Keratinocyte (primary cell): ENCODE measurements at regions not wholly inside any gene's neighbourhood (a gene's known extent, or its start where the extent isn't known, plus 50 kb on each side); places are given as distances from the start of the nearest gene placed in this dataset.

Experiments used
- EZH2 ChIP-seq: IDR thresholded peaks from one replicate; pipeline ENCODE4 v1.6.1; 2012; ENCODE audit warnings: inconsistent platforms, mild to moderate bottlenecking, low read length, moderate library complexity
- TF ChIP-seq, protein P1 (sequence below), 3 experiments: IDR thresholded peaks in 1 of 3; conservative IDR thresholded peaks in 1 of 3; optimal IDR thresholded peaks in 1 of 3; 2 replicates in 2 of 3; 3 replicates in 1 of 3; pipeline versions ENCODE3 to v1.5.1; 2011; ENCODE audit warnings: low read length in 3 of 3, mild to moderate bottlenecking in 3 of 3, moderate library complexity in 2 of 3, control low read depth in 1 of 3, inconsistent platforms in 1 of 3; ENCODE audit not compliant: insufficient read depth in 2 of 3; ENCODE audit errors: extremely low read depth in 1 of 3

DNA sequence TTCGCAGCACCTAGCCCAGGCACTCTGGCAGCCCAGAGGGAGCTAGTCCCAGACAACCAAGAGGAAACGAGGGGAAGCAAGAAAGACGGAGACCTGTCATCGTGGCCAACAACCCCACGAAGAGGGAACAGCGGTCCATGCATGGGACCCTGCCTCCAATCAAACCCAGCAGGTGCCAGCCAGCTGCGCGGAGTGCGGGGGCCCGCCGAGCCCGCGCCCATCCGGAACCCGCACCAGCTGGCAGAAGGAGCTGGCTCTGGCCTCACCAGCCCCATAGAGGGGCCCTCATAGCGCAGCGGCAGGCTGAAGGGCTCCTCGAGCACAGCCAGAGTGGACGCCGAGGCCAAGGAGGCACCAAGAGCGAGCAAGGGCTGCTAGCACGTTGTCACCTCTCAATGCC is 332.4 kb upstream of the MAGEB18 start:
- TF ChIP-seq, protein P1, sequence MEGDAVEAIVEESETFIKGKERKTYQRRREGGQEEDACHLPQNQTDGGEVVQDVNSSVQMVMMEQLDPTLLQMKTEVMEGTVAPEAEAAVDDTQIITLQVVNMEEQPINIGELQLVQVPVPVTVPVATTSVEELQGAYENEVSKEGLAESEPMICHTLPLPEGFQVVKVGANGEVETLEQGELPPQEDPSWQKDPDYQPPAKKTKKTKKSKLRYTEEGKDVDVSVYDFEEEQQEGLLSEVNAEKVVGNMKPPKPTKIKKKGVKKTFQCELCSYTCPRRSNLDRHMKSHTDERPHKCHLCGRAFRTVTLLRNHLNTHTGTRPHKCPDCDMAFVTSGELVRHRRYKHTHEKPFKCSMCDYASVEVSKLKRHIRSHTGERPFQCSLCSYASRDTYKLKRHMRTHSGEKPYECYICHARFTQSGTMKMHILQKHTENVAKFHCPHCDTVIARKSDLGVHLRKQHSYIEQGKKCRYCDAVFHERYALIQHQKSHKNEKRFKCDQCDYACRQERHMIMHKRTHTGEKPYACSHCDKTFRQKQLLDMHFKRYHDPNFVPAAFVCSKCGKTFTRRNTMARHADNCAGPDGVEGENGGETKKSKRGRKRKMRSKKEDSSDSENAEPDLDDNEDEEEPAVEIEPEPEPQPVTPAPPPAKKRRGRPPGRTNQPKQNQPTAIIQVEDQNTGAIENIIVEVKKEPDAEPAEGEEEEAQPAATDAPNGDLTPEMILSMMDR (optimal IDR thresholded peaks at IDR 0.05 in 1 of 3, IDR thresholded peaks at IDR 0.05 in 1 of 3, conservative IDR thresholded peaks at IDR 0.05 in 1 of 3; ENCODE audit: extremely low read depth in 1 of 3, insufficient read depth in 2 of 3, low read length in 3 of 3), result no peak
- no peak for TF ChIP-seq EZH2
